Middle frontal gyrus (tissue), 1 donor: ENCODE measurements at regions not wholly inside any gene's neighbourhood (a gene's known extent, or its start where the extent isn't known, plus 50 kb on each side); places are given as distances from the start of the nearest gene placed in this dataset.

Experiments used
- DNase-seq: peaks from one replicate; pipeline ENCODE4 v3.0.0-alpha.2; 2015; ENCODE audit warnings: low spot score; ENCODE audit errors: extremely low spot score

- no peak for DNase-seq
Measured at GRCh38 chr16:85550953-85551924, 61.9 kb upstream of the GSE1 start.

GRCh38 chr16:85552980-85553435, 60.1 kb upstream of the GSE1 start:
- DNase-seq: no peak

GRCh38 chr16:85553436-85554113, 59.5 kb upstream of the GSE1 start:
- no peak for DNase-seq

GRCh38 chr16:85554114-85554888, 58.8 kb upstream of the GSE1 start:
- no peak for DNase-seq

- no peak for DNase-seq
Measured at GRCh38 chr16:85554889-85555718, 58.0 kb upstream of the GSE1 start.

- no peak for DNase-seq
Measured at GRCh38 chr16:85555719-85556455, 57.2 kb upstream of the GSE1 start.

GRCh38 chr16:85556456-85557082, 56.6 kb upstream of the GSE1 start:
- no peak for DNase-seq

GRCh38 chr16:85557083-85557970, 55.8 kb upstream of the GSE1 start:
- DNase-seq: no peak

GRCh38 chr16:85557971-85558657, 55.0 kb upstream of the GSE1 start:
- no peak for DNase-seq

GRCh38 chr16:85560932-85561247, 52.2 kb upstream of the GSE1 start:
- no peak for DNase-seq

GRCh38 chr16:85561248-85562092, 51.7 kb upstream of the GSE1 start:
- DNase-seq: no peak

GRCh38 chr16:85562093-85562786, 50.9 kb upstream of the GSE1 start:
- no peak for DNase-seq

- no peak for DNase-seq
Measured at GRCh38 chr16:85563034-85563433, 50.1 kb upstream of the GSE1 start.
